ENCODE measurements at regions not wholly inside any gene's neighbourhood (a gene's known extent, or its start where the extent isn't known, plus 50 kb on each side); places are given as distances from the start of the nearest gene placed in this dataset.

GRCh38 chr5:13214182-13214581, 730.3 kb downstream of the DNAH5 start:
- TF ChIP-seq CTCF (IDR thresholded peaks at IDR 0.05) (no peak), EZH2 (IDR thresholded peaks at IDR 0.05) (no peak), EZH2phosphoT487 (IDR thresholded peaks at IDR 0.05) (no peak)
